Bronchial epithelial cell (primary cell): ENCODE measurements at regions not wholly inside any gene's neighbourhood (a gene's known extent, or its start where the extent isn't known, plus 50 kb on each side); places are given as distances from the start of the nearest gene placed in this dataset.

ENCODE experiments used
- DNase-seq: peaks from one replicate; pipeline ENCODE4 v3.0.0-alpha.2; 2010; ENCODE audit warnings: low read depth
- FAIRE-seq: peaks from 2 replicates; lab custom pipeline; 2011; peaks lifted over from hg19 to GRCh38; lab: Jason Lieb, UNC
- H3K27me3 ChIP-seq: 2 replicates; pipeline ENCODE4 v1.5.1; 2011; ENCODE audit warnings: low read length; ENCODE audit not compliant: control insufficient read depth, insufficient read depth
- H3K36me3 ChIP-seq: 2 replicates; pipeline ENCODE4 v1.5.1; 2011; ENCODE audit warnings: low read length; ENCODE audit not compliant: control insufficient read depth, insufficient read depth
- H3K4me3 ChIP-seq: 2 replicates; pipeline ENCODE4 v1.5.1; 2011; ENCODE audit warnings: mild to moderate bottlenecking, low read depth, low read length, control low read depth
- CTCF ChIP-seq: IDR thresholded peaks from 2 replicates; pipeline ENCODE4 v1.5.1; 2011; ENCODE audit warnings: mild to moderate bottlenecking, moderate library complexity, low read length, control low read depth, inconsistent platforms; ENCODE audit not compliant: insufficient read depth, severe bottlenecking

GRCh38 chr20:11847827-11848226 lies 69.9 kb upstream of the BTBD3 start:
- Histone ChIP-seq H3K36me3 (no peaks in the 10 kb centered on the region), H3K4me3 (no peak overlapping the region), H3K27me3 (no peaks in the 10 kb centered on the region)
- no peak for TF ChIP-seq CTCF
- DNase-seq (no peak), FAIRE-seq (no peak)

DNA sequence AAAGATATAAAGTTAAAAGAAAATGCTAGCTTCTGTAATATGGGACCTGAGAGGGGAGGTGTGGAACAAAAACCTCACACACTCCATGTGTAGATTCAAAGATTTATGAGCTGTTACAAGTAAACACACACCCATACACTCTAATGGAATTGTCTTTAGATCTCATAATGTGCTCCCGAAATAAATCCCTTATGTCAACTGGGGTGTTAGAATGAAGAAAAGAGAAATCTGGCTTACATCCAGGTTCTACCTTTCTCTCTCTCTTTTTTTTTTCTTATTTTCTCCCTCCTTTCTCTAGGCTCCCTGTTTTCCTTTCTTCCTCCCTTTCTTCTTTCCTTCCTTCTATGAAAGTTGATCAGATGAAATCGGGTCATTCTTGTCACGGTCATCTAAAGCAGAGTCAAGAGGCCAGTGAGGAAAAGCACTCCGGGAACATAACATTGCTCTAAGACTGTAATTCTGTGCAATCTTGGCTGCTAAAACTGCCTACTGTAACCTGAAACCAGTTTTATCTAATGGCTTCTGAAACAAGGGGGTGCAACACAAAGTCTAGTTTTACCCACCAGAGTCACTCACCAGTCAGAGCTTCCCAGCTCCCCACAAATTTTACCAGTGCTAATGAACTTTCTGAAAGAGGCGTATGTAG lies 68.3 kb upstream of the BTBD3 start:
- no peak overlapping the region for H3K4me3 ChIP-seq
- DNase-seq (peak; percentile 29), FAIRE-seq (no peak)
- no peaks in the 10 kb centered on the region for H3K27me3 ChIP-seq
- no peak for TF ChIP-seq CTCF
- H3K36me3 ChIP-seq = no peaks in the 10 kb centered on the region

DNA sequence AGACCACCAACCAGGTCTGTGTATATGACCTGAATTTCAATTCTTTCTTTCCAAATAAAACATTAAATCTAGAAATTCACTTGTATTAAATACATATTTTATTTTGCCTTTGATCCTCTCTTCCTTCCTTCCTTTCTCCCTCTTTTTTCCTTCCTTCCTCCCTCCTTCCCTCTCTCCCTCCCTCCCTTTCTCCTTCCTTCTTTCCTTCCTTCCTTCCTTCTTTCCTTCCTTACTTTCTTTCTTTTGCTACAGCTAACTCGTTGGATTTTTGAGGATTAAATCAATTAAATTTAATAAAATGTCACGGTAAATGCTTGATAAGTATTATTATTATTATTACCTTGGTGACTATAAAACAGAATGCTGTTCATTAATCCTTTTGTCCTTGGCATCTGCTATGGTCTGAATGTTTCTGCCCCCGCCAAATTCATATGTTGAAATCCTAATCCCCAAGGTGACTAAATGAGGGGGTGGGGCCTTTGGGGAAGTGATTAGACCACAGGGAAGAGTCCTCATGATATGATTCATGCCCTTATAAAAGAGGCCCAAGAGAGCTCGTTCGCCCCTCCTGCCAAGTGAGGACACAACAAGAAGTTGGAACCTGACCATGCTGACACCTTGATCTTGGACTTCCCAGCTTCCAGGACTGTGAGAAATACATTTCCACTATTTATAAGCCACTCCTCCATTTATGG lies 67.6 kb upstream of the BTBD3 start:
- no peaks in the 10 kb centered on the region for H3K27me3 ChIP-seq
- no peak for TF ChIP-seq CTCF
- DNase-seq (peak; percentile 94), FAIRE-seq (no peak)
- H3K36me3 ChIP-seq = no peaks in the 10 kb centered on the region
- no peak overlapping the region for H3K4me3 ChIP-seq

- H3K36me3 ChIP-seq = no peaks in the 10 kb centered on the region
- H3K4me3 ChIP-seq = no peak overlapping the region
- FAIRE-seq (no peak), DNase-seq (peak; percentile 93)
- H3K27me3 ChIP-seq = no peaks in the 10 kb centered on the region
- TF ChIP-seq CTCF = no peak
These were observed 66.8 kb upstream of the BTBD3 start for GRCh38 chr20:11850901-11851300.

- no peak for FAIRE-seq
- H3K4me3 ChIP-seq = no peak overlapping the region
- DNase-seq = peak; percentile 79
- H3K27me3 ChIP-seq = no peaks in the 10 kb centered on the region
- no peak for TF ChIP-seq CTCF
- H3K36me3 ChIP-seq = no peaks in the 10 kb centered on the region
These were observed 66.0 kb upstream of the BTBD3 start for GRCh38 chr20:11851646-11852045.
